ENCODE measurements at regions not wholly inside any gene's neighbourhood (a gene's known extent, or its start where the extent isn't known, plus 50 kb on each side); places are given as distances from the start of the nearest gene placed in this dataset.
A peak's percentile ranks its signal among the peaks of the same experiment; 100 is the strongest.

DNA sequence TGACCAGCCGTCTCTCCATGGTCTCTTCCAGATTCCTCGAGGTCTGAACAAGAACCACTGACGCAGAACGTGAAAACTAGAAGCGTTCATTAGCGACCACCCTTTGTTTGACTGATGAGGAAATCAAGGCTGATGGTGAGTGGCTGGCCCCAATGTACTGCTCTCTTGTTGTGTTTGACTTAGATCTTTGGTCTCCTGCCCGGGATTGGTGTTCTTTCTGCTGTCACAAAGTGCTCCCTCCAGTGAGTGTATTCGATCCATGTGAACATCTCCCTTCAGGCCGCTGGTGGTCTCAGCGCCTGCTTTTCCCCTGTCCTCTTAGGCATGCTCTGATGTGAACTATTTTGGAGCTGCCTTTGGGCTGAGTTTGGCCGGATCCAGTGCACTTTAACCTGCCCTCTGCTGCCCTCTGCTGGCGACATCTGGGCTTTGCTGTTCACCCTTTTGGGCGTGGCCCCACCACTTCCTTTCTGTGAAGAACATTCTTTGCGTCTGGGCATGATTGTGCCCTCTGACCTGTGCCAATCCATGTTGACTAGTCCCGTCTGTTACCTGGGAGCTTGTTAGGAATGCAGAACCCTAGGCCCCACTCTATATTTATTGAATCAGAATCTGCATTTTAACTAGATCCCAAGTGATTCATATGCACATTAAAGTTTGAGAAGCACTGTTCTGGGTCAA lies 279.1 kb downstream of the TTC6 start (continued):
- TF ChIP-seq ZMYM2 (CRISPR knock-in tag; IDR thresholded peaks at IDR 0.05) = peak; percentile 82; the same call in 1 of the 2 replicates
- TF ChIP-seq WIZ (CRISPR knock-in tag; IDR thresholded peaks at IDR 0.05) = peak; percentile 88
- TF ChIP-seq MYNN (CRISPR knock-in tag; IDR thresholded peaks at IDR 0.05; ENCODE audit: low read depth) = peak; percentile 92
- peak; percentile 66 for TF ChIP-seq ZNF644 (CRISPR knock-in tag; IDR thresholded peaks at IDR 0.05; ENCODE audit: low read depth)
- TF ChIP-seq NBN (conservative IDR thresholded peaks at IDR 0.05) = no peak
- peak; percentile 95 for TF ChIP-seq HOMEZ (CRISPR knock-in tag; IDR thresholded peaks at IDR 0.05; ENCODE audit: low read depth)
- TF ChIP-seq TFAP4 (IDR thresholded peaks at IDR 0.05; ENCODE audit: borderline replicate concordance, low read depth) = no peak
- no peak for TF ChIP-seq RAD51 (IDR thresholded peaks at IDR 0.05; ENCODE audit: borderline replicate concordance)
- no peak for TF ChIP-seq PRDM15 (CRISPR knock-in tag; IDR thresholded peaks at IDR 0.05)
- no peak for TF ChIP-seq ZFP62 (CRISPR knock-in tag; IDR thresholded peaks at IDR 0.05)
- peak; percentile 100 for TF ChIP-seq RAD21 (CRISPR knock-in tag; IDR thresholded peaks at IDR 0.05)
- no peak for TF ChIP-seq ZNF513 (CRISPR knock-in tag; conservative IDR thresholded peaks at IDR 0.05)
- TF ChIP-seq HCFC1 (IDR thresholded peaks at IDR 0.05; ENCODE audit: low read depth, low read length) = peak; percentile 29; the same call in 1 of the 2 replicates
- TF ChIP-seq AKAP8 (CRISPR knock-in tag; IDR thresholded peaks at IDR 0.05) = peak; percentile 56; the same call in 1 of the 2 replicates
- TF ChIP-seq HHEX (CRISPR knock-in tag; IDR thresholded peaks at IDR 0.05) = 0 out of 2 replicates have a peak, but pooled peaks have one; percentile 8
- no peak for TF ChIP-seq CENPX (CRISPR knock-in tag; IDR thresholded peaks at IDR 0.05)
- 0 out of 2 replicates have a peak, but pooled peaks have one; percentile 42 for TF ChIP-seq ATF5 (CRISPR knock-in tag; IDR thresholded peaks at IDR 0.05; ENCODE audit: low read depth)
- peak; percentile 38; the same call in 1 of the 2 replicates for TF ChIP-seq TAF1 (CRISPR knock-in tag; IDR thresholded peaks at IDR 0.05)
- TF ChIP-seq ZNF124 (CRISPR knock-in tag; IDR thresholded peaks at IDR 0.05) = peak; percentile 93; the same call in 1 of the 2 replicates
- TF ChIP-seq DPF2 (CRISPR knock-in tag; IDR thresholded peaks at IDR 0.05; ENCODE audit: borderline replicate concordance, low read depth) = no peak
- TF ChIP-seq IKZF5 (CRISPR knock-in tag; IDR thresholded peaks at IDR 0.05) = peak; percentile 86; the same call in 1 of the 2 replicates
- peak; percentile 88 for TF ChIP-seq RXRB (CRISPR knock-in tag; IDR thresholded peaks at IDR 0.05; ENCODE audit: borderline replicate concordance)
